Loucy (cell line): ENCODE measurements at regions not wholly inside any gene's neighbourhood (a gene's known extent, or its start where the extent isn't known, plus 50 kb on each side); places are given as distances from the start of the nearest gene placed in this dataset.

Experiments used
- EZH2phosphoT487 ChIP-seq: fragments of 200-600 bp; IDR thresholded peaks from 2 replicates; pipeline ENCODE4 v1.6.1; 2018; ENCODE audit warnings: antibody characterized with exemption, mild to moderate bottlenecking, moderate library complexity, borderline replicate concordance
- TF ChIP-seq, protein P1 (sequence below): fragments of 200-600 bp; sonication (generic); conservative IDR thresholded peaks from 2 replicates; pipeline ENCODE4 v1.5.1; 2014; ENCODE audit warnings: mild to moderate bottlenecking, antibody characterized with exemption, low read length

- TF ChIP-seq, protein P1, sequence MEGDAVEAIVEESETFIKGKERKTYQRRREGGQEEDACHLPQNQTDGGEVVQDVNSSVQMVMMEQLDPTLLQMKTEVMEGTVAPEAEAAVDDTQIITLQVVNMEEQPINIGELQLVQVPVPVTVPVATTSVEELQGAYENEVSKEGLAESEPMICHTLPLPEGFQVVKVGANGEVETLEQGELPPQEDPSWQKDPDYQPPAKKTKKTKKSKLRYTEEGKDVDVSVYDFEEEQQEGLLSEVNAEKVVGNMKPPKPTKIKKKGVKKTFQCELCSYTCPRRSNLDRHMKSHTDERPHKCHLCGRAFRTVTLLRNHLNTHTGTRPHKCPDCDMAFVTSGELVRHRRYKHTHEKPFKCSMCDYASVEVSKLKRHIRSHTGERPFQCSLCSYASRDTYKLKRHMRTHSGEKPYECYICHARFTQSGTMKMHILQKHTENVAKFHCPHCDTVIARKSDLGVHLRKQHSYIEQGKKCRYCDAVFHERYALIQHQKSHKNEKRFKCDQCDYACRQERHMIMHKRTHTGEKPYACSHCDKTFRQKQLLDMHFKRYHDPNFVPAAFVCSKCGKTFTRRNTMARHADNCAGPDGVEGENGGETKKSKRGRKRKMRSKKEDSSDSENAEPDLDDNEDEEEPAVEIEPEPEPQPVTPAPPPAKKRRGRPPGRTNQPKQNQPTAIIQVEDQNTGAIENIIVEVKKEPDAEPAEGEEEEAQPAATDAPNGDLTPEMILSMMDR, result no peak
- no peak for TF ChIP-seq EZH2phosphoT487
Observed at GRCh38 chr5:159655757-159656409, 260.4 kb upstream of the ADRA1B start.
